HG03457 (cell line): ENCODE measurements at regions not wholly inside any gene's neighbourhood (a gene's known extent, or its start where the extent isn't known, plus 50 kb on each side); places are given as distances from the start of the nearest gene placed in this dataset.

Experiments
- ATAC-seq: cut with Tn5 transposase; IDR thresholded peaks from one replicate; pipeline ENCODE4 v1.9.1; 2021; ENCODE audit warnings: moderate number of reproducible peaks; ENCODE audit not compliant: unreplicated experiment

DNA sequence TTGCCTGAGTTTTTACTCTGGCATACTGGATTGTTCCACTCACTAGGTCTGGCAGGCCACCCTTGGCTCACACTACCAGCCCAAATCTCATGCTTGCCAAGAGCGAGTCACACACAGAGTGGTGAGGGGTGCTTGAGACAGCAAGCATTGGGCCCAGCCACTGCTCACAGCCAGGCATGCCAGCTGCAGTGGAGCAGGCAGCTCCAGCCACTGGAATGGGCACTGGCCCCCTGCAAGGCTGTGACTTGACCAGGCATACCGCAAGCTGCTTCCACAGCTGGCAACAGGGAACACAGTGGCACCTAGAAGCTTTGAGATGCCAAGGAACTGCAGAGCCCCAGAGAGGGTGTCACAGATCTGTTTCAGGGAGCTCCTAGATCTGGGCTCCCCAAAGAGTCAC, 488.5 kb downstream of the LRFN5 start:
- ATAC-seq, result no peak

- no peak for ATAC-seq
Observed at GRCh38 chr14:42090122-42090521, 483.4 kb downstream of the LRFN5 start.

DNA sequence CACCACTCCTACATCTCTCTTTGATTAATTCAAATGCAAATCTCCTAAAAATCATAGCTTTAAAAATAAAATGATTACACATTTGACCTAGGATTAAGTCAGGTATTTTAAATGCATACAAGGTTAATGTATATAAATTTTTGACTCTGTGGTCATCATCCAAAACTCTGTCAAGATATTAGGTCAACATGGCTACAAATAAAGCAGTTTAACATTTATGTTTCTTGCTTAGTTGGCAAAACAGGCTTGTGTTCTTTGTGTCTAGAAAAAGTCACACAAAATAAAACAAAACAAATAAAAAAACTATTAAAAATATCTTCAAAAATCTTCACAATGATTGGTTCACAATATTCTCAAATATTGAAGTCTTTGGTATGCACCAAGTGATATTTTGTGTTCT, 473.2 kb downstream of the LRFN5 start:
- no peak for ATAC-seq

- no peak for ATAC-seq
Observed at GRCh38 chr14:42078345-42078744, 471.7 kb downstream of the LRFN5 start.

- no peak for ATAC-seq
Observed at GRCh38 chr14:42070031-42070430, 463.4 kb downstream of the LRFN5 start.

DNA sequence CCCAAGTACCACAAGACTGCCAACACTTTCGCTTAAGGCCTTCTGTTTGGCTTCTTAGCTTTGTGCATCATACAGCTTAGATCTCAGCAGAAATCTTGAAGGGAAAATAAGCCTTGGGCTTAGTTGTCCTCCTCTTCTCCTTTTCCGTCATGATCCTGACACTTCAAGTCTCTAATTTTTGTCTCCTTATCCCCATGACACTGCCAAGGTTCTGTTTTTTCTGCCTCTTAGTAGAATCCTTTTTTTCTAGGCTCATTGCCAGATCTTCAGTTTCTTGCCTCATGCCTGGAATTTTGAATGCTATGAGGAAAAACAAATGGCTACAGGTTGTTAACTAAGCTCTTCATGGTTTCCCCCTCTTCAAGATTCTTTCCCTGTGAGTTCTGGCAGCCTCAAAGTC, 450.4 kb downstream of the LRFN5 start:
- no peak for ATAC-seq

GRCh38 chr14:42047421-42048055, 440.9 kb downstream of the LRFN5 start:
- no peak for ATAC-seq

DNA sequence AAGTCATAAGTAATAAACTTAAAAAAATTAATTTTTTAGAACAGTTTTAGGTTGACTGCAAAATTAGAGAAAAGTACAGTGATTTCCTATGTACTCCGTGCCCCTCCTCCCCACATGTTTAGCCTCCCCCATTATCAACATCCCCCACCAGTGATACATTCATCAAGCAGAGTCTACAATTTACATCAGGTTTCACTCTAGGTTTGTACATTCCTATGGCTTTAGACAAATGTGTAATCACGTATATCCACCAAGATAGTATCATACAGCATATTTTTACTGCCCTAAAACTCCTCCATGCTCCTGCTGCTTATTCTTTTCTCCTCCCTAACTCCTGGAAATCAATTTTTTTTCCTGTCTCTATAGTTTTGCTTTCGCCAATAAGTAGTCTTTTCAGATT, 438.7 kb downstream of the LRFN5 start:
- ATAC-seq, result no peak

DNA sequence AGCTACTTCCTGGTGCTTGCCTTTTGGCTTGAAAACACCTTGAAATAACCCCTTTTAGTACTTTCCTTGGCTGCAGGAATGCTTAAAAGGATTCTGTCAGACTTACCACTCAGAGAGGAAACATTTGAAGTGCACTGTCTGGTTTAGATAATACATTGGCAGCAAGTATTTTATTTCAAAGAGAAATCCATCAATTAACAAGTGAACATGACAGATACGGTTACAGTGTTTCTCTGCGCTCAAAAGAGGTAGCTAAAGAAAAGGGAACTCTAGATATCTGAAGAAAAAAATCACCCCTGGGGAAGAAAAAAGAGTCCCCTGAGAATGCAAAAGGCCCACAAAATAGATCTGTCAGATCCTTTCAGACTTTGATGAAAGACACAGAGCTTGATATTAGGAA, 421.9 kb downstream of the LRFN5 start:
- ATAC-seq, result no peak

- ATAC-seq, result no peak
Observed at GRCh38 chr14:42027271-42027670, 420.6 kb downstream of the LRFN5 start.

- no peak for ATAC-seq
Observed at GRCh38 chr14:42023452-42023851, 416.8 kb downstream of the LRFN5 start.

- no peak for ATAC-seq
Observed at GRCh38 chr14:42014301-42014700, 407.6 kb downstream of the LRFN5 start.

- no peak for ATAC-seq
Observed at GRCh38 chr14:42013559-42013958, 406.9 kb downstream of the LRFN5 start.

GRCh38 chr14:42013153-42013552, 406.5 kb downstream of the LRFN5 start:
- no peak for ATAC-seq

GRCh38 chr14:42011221-42011620, 404.5 kb downstream of the LRFN5 start:
- ATAC-seq, result no peak

- no peak for ATAC-seq
Observed at GRCh38 chr14:42004321-42004720, 397.6 kb downstream of the LRFN5 start.

DNA sequence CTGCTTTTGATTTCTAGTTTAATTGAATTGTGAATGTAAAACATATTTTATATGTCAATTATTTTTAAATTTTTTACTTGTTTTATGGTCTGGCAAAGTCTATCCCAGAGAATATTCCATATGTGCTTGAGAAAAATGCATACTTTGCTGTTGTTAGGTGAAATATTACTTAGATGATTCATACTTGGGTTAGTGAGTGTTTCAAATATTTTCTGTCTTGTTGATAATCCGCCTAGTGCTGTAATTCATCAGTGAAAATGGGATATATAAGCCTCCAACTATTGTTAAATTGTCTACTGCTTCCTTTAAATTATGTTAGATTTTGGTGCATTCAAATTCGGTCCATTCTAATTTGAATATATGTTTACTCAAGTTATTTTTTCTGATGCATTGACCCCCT, 395.5 kb downstream of the LRFN5 start:
- no peak for ATAC-seq

DNA sequence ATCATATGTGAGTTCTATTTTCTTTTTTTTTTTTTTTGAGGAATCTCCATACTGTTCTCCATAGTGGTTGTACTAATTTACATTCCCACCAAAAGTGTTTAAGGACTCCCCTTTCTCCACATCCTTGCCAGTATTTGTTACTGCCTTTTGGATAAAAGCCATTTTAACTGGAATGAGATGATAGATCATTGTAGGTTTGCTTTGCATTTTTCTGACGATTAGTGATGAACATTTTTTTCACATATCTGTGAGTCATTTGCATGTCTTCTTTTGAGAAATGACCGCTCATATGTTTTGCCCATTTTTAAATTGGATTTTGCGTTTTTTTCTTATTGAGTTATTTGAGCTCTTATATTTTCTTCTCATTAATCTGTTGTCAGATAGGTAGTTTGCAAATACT, 394.8 kb downstream of the LRFN5 start:
- no peak for ATAC-seq

GRCh38 chr14:42000450-42000849, 393.8 kb downstream of the LRFN5 start:
- no peak for ATAC-seq

DNA sequence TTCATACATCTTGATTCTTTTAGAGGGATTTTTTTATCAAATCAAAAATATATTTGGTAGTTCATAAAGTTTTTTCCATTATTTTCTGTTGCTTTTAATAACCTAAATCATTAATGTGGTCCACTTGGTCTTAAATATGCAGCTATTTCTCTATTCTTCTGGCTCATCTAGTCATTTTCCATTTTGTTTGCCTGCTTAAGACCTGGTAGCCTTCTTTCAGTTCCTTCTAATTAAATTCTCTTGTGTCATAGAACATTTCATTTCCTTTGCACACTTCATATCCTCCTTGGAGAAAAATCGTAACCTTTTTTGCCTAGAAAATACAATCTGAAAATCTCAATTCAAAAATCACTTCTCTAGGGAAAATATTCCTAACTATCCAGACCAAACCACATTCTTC, 387.0 kb downstream of the LRFN5 start:
- no peak for ATAC-seq

GRCh38 chr14:41986700-41987099, 380.0 kb downstream of the LRFN5 start:
- no peak for ATAC-seq

DNA sequence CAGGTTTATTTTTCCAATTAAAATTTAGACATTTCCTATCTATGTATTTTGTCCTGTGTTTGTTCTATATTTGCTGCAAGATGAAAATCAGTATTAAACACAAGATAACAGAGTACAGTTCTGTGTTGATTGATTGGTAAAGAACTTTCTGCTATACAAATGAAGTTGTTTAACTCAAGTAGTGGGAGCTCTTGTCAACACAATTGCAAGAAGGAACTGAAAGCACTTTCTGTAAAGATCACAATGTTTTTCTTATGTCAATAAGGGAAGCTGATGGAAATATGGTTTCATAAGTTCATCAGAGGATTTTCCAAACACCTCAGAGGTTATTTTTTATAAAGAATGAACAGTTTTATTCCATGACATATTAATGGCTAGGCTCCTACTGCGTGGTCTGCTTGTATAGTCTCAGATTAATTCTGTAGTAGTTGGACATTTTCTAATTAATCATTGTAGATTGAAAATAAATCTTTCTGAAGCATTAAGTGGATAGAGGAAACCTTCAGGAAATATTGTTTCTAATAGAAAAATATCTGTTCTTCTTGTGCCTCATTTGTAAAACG, 379.5 kb downstream of the LRFN5 start:
- no peak for ATAC-seq

DNA sequence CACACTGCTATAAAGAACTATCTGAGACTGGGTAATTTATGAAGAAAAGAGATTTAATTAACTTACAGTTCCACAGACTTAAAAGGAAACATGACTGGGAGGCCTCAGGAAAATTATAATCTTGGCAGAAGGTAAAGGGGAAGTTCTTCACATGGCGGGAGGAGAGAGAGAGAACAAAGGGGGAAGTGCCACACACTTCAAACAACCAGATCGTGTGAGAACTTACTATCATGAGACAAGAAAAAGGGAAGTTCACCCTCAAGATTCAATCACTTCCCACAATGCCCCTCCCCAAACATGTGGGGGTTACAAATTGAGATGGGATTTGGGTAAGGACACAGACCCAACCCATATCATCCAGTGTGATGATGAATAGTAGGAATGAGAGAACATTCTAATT, 366.5 kb downstream of the LRFN5 start:
- no peak for ATAC-seq
